Tibial artery (tissue), 4 donors: ENCODE measurements at regions not wholly inside any gene's neighbourhood (a gene's known extent, or its start where the extent isn't known, plus 50 kb on each side); places are given as distances from the start of the nearest gene placed in this dataset.

Experiments
- DNase-seq, 2 donors: peaks; one replicate each; pipeline ENCODE4 v3.0.0-alpha.2; 2019
- H3K27ac ChIP-seq, 2 donors: fragments of 200-600 bp; sonication (generic) in 1 of 2; 1 replicate in 1 of 2; 2 replicates in 1 of 2; pipeline ENCODE4 v1.5.1; 2018 to 2019; ENCODE audit warnings: mild to moderate bottlenecking in 1 of 2
- H3K27me3 ChIP-seq, 2 donors: fragments of 200-600 bp; sonication (generic) in 1 of 2; one replicate each; pipeline versions ENCODE4 v1.5.1 to v1.6.0; 2016 to 2019
- H3K36me3 ChIP-seq, 3 donors: fragments of 200-600 bp; sonication (generic) in 2 of 3; one replicate each; pipeline ENCODE4 v1.5.1; 2016 to 2019; ENCODE audit warnings: mild to moderate bottlenecking in 2 of 3
- H3K4me1 ChIP-seq, 4 donors: fragments of 200-600 bp; sonication (generic) in 2 of 4; 1 replicate in 3 of 4; 2 replicates in 1 of 4; pipeline ENCODE4 v1.5.1; 2016 to 2019
- H3K4me3 ChIP-seq, 2 donors: fragments of 200-600 bp; sonication (generic) in 1 of 2; 1 replicate in 1 of 2; 2 replicates in 1 of 2; pipeline ENCODE4 v1.5.1; 2018 to 2019; ENCODE audit warnings: mild to moderate bottlenecking in 2 of 2
- H3K9me3 ChIP-seq, 3 donors: fragments of 200-600 bp; sonication (generic) in 1 of 3; one replicate each; pipeline ENCODE4 v1.5.1; 2016 to 2019
- intact Hi-C: fragments of 100-400 bp; cut with DNase I; formaldehyde crosslinking; loops from one replicate; pipeline ENCODE4 v1.15.0; 2023; ENCODE audit warnings: low total_unique reads
- TF ChIP-seq, protein P1 (sequence below), 2 experiments: fragments of 200-600 bp in 1 of 2; fragments of 450-650 bp in 1 of 2; IDR thresholded peaks; one replicate each; pipeline ENCODE4 v1.5.1; 2017 to 2019; ENCODE audit warnings: antibody characterized with exemption in 2 of 2, mild to moderate bottlenecking in 1 of 2, moderate library complexity in 1 of 2

DNA sequence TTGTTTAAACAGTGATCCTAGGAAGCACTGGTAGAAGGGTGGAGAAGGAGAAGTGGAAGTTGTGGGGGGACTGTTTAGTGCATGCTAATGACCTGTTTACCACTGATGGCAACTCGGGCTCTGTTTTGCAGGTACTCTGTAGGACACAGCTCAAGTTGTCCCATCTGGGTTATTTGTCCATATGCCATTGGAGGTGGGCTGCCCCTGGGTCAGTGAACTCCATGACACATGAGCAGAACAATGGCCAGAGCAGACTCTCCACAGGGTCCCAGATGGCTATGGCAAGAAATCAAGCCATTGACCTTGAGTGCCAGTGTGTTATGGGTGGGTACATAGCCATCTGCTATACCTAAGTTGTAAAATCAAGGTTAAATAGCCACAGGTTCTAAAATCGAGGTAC, 175.9 kb downstream of the GAS1 start:
- H3K4me1 ChIP-seq, result no peaks in the 10 kb centered on the region
- intact Hi-C loops, result no loop called here
- H3K36me3 ChIP-seq, result no peaks in the 10 kb centered on the region
- no peak overlapping the region for H3K27ac ChIP-seq
- H3K4me3 ChIP-seq, result no peak overlapping the region
- no peak for DNase-seq
- no peaks in the 10 kb centered on the region for H3K9me3 ChIP-seq
- TF ChIP-seq, protein P1, sequence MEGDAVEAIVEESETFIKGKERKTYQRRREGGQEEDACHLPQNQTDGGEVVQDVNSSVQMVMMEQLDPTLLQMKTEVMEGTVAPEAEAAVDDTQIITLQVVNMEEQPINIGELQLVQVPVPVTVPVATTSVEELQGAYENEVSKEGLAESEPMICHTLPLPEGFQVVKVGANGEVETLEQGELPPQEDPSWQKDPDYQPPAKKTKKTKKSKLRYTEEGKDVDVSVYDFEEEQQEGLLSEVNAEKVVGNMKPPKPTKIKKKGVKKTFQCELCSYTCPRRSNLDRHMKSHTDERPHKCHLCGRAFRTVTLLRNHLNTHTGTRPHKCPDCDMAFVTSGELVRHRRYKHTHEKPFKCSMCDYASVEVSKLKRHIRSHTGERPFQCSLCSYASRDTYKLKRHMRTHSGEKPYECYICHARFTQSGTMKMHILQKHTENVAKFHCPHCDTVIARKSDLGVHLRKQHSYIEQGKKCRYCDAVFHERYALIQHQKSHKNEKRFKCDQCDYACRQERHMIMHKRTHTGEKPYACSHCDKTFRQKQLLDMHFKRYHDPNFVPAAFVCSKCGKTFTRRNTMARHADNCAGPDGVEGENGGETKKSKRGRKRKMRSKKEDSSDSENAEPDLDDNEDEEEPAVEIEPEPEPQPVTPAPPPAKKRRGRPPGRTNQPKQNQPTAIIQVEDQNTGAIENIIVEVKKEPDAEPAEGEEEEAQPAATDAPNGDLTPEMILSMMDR (IDR thresholded peaks at IDR 0.05), result no peak
- H3K27me3 ChIP-seq, result peaks cover 0 to 5% of the 10 kb centered on the region in 2 donors

DNA sequence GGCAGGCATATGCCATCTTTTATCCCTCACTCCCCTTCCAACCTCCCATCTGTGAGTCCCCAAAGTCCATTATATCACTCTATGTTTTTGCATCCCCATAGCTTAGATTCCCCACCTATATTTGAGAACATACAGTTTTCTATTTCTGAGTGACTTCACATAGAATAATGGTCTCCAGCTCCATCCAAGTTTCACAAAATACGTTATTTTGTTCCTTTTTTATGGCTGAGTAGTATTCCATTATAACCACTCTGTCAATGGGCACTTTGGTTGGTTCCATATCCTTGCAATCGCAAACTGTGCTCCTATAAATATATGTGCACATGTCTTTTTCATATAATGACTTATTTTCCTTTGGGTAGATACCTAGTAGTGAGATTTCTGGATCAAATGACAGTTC, 178.6 kb downstream of the GAS1 start:
- H3K9me3 ChIP-seq, result no peaks in the 10 kb centered on the region
- no peak overlapping the region for H3K27ac ChIP-seq
- peaks cover 0 to 5% of the 10 kb centered on the region in 2 donors for H3K27me3 ChIP-seq
- H3K4me1 ChIP-seq, result no peaks in the 10 kb centered on the region
- TF ChIP-seq, protein P1 (IDR thresholded peaks at IDR 0.05), result no peak
- intact Hi-C loops, result no loop called here
- DNase-seq, result no peak
- no peak overlapping the region for H3K4me3 ChIP-seq
- no peaks in the 10 kb centered on the region for H3K36me3 ChIP-seq

DNA sequence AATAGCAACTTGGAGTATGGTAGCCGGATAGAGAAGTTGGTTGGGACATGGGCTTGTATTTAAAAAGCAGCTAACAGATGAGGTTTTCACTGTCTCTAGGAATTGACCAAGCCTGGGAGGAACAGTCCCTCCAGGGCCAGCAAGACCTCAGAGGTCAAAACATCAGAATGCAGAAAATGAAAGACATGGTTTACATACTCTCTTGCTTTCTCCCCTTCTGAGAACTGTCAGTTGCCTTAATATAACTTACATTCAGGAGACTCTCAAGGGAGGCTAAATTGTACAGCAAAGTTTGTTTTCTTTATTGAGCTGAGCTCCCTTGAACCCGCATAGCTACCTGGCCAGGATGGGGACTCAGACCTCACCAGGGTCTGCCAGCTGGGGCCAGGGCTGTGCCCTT, 179.3 kb downstream of the GAS1 start:
- intact Hi-C loops, result no loop called here
- H3K36me3 ChIP-seq, result no peaks in the 10 kb centered on the region
- H3K4me3 ChIP-seq, result no peak overlapping the region
- peaks cover 0 to 5% of the 10 kb centered on the region in 2 donors for H3K27me3 ChIP-seq
- TF ChIP-seq, protein P1 (IDR thresholded peaks at IDR 0.05), result no peak
- DNase-seq, result no peak
- no peaks in the 10 kb centered on the region for H3K9me3 ChIP-seq
- no peaks in the 10 kb centered on the region for H3K4me1 ChIP-seq
- no peak overlapping the region for H3K27ac ChIP-seq

DNA sequence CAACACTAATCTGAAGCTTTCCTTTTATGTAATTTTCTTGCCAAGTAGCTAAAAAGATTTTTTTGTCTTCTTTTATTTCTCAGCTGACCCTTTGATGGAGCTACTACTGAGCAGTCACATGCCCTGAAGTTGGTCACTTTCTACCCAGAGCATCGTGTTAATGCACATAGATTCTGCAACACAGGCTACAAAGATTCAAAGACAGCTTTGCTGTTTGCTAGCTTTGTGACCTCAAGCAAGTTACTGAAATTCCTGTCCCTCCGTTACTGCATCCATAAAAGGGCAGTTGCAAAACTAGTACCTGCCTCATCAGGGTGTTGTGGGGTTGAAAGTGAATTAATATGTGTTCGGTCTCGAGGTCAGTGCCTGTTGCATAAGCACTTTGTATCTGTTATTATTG, 179.9 kb downstream of the GAS1 start:
- Histone ChIP-seq H3K27me3 (peaks cover 0 to 5% of the 10 kb centered on the region in 2 donors), H3K9me3 (no peaks in the 10 kb centered on the region), H3K27ac (no peak overlapping the region), H3K4me1 (no peaks in the 10 kb centered on the region), H3K4me3 (no peak overlapping the region), H3K36me3 (no peaks in the 10 kb centered on the region)
- no peak for DNase-seq
- TF ChIP-seq, protein P1 (IDR thresholded peaks at IDR 0.05), result no peak
- intact Hi-C loops, result no loop called here

DNA sequence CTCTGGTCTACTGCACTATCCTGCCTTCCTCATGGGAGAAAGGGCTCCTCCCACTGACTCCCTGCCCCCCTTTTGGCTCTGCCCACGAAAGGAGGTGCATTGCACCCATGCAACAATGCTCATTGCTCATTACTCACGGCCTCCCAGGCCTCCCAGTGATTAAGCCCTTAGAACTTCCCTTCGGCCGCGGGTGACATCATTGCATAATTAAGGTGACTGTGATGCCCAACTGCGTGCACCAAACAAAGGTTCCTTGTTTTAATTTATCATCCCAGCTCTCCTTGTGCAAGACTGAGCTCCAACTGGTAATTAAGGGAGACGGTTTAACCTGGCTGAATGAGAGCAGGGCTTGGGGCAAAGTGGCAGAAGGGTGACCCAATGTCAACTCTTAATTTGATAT, 180.4 kb downstream of the GAS1 start:
- intact Hi-C loops, result no loop called here
- no peaks in the 10 kb centered on the region for H3K4me1 ChIP-seq
- no peak overlapping the region for H3K4me3 ChIP-seq
- no peaks in the 10 kb centered on the region for H3K36me3 ChIP-seq
- DNase-seq, result peak in 1 of 2 donors; percentile 33
- TF ChIP-seq, protein P1 (IDR thresholded peaks at IDR 0.05), result no peak
- H3K9me3 ChIP-seq, result no peaks in the 10 kb centered on the region
- peaks cover 0 to 5% of the 10 kb centered on the region in 2 donors for H3K27me3 ChIP-seq
- no peak overlapping the region for H3K27ac ChIP-seq

DNA sequence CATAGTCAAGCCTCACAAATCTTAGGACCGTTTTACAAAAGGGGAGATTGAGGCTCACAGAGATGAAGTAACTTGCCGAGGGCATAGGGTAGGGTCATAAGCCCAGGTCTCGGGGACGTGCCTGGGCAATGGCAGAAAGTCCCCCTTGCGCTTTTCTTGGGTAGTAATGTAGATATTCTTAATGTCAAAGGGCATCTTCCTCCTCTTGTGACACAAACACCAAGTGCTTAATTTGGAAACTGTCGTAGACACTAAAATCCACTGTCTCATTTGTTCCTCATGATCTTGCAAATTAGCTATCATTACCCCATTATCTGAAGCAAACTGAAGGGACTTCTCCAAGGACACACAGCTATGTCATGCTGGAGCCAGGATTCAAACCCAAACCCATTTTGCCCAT, 180.8 kb downstream of the GAS1 start:
- no peak for DNase-seq
- no peak overlapping the region for H3K4me3 ChIP-seq
- H3K27me3 ChIP-seq, result peaks cover 0 to 4% of the 10 kb centered on the region in 2 donors
- intact Hi-C loops, result no loop called here
- no peak overlapping the region for H3K27ac ChIP-seq
- no peaks in the 10 kb centered on the region for H3K36me3 ChIP-seq
- TF ChIP-seq, protein P1 (IDR thresholded peaks at IDR 0.05), result no peak
- H3K9me3 ChIP-seq, result no peaks in the 10 kb centered on the region
- H3K4me1 ChIP-seq, result no peaks in the 10 kb centered on the region
